DOHH2 (cell line): ENCODE measurements at regions not wholly inside any gene's neighbourhood (a gene's known extent, or its start where the extent isn't known, plus 50 kb on each side); places are given as distances from the start of the nearest gene placed in this dataset.

Experiments used
- H3F3A ChIP-seq: fragments of 200-600 bp; sonication (generic), shearing (Covaris generic); 2 replicates; pipeline ENCODE4 v1.6.0; 2016; ENCODE audit warnings: antibody characterized with exemption, mild to moderate bottlenecking; ENCODE audit not compliant: control insufficient read depth, insufficient read depth
- H3K27ac ChIP-seq: fragments of 200-600 bp; sonication (generic); 2 replicates; pipeline ENCODE4 v1.5.1; 2014; ENCODE audit warnings: low read depth, mild to moderate bottlenecking, low read length, moderate library complexity
- H3K27me3 ChIP-seq: fragments of 200-600 bp; sonication (generic); 2 replicates; pipeline ENCODE4 v1.6.1; 2014; ENCODE audit warnings: mild to moderate bottlenecking, low read length, mixed read lengths; ENCODE audit not compliant: control insufficient read depth
- H3K36me3 ChIP-seq: fragments of 200-600 bp; sonication (generic); 2 replicates; pipeline ENCODE4 v1.6.1; 2014; ENCODE audit warnings: mild to moderate bottlenecking, low read length, moderate library complexity, mixed read lengths; ENCODE audit not compliant: control insufficient read depth
- H3K4me1 ChIP-seq: fragments of 200-600 bp; sonication (generic); 2 replicates; pipeline ENCODE4 v1.6.1; 2014; ENCODE audit warnings: mild to moderate bottlenecking, low read length, mixed read lengths; ENCODE audit not compliant: control insufficient read depth
- H3K4me2 ChIP-seq: fragments of 200-600 bp; sonication (generic); 2 replicates; pipeline ENCODE4 v1.6.0; 2014; ENCODE audit warnings: mild to moderate bottlenecking, low read length, moderate library complexity
- H3K4me3 ChIP-seq: fragments of 200-600 bp; sonication (generic); 2 replicates; pipeline ENCODE4 v1.5.1; 2014; ENCODE audit warnings: mild to moderate bottlenecking, low read length, mixed read lengths
- H3K79me2 ChIP-seq: fragments of 200-600 bp; sonication (generic); 2 replicates; pipeline ENCODE4 v1.6.1; 2014; ENCODE audit warnings: mild to moderate bottlenecking, low read length, mixed read lengths; ENCODE audit not compliant: control insufficient read depth
- H3K9me2 ChIP-seq: fragments of 200-600 bp; sonication (generic); replicated peaks from 2 replicates; pipeline ENCODE4 v1.6.1; 2014; ENCODE audit warnings: mild to moderate bottlenecking, low read length, mixed read lengths; ENCODE audit not compliant: control insufficient read depth
- H3K9me3 ChIP-seq: fragments of 200-600 bp; sonication (generic); 2 replicates; pipeline ENCODE4 v1.6.1; 2014; ENCODE audit warnings: antibody characterized with exemption, low read length, mixed read lengths; ENCODE audit not compliant: control insufficient read depth, insufficient read depth
- H4K20me1 ChIP-seq: fragments of 200-600 bp; sonication (generic); 2 replicates; pipeline ENCODE4 v1.6.0; 2014; ENCODE audit warnings: low read depth, mild to moderate bottlenecking, antibody characterized with exemption, low read length, moderate library complexity; ENCODE audit not compliant: control insufficient read depth, insufficient read depth
- EZH2phosphoT487 ChIP-seq: fragments of 200-600 bp; sonication (generic); IDR thresholded peaks from 2 replicates; pipeline ENCODE4 v1.6.1; 2017; ENCODE audit warnings: borderline replicate concordance, mild to moderate bottlenecking, antibody characterized with exemption, low read length, moderate library complexity, mixed read lengths
- TF ChIP-seq, protein P1 (sequence below): fragments of 200-600 bp; sonication (generic); IDR thresholded peaks from one replicate; pipeline ENCODE4 v1.5.1; 2014; ENCODE audit warnings: antibody characterized with exemption, mild to moderate bottlenecking, low read depth, low read length; ENCODE audit not compliant: poor library complexity, severe bottlenecking

DNA sequence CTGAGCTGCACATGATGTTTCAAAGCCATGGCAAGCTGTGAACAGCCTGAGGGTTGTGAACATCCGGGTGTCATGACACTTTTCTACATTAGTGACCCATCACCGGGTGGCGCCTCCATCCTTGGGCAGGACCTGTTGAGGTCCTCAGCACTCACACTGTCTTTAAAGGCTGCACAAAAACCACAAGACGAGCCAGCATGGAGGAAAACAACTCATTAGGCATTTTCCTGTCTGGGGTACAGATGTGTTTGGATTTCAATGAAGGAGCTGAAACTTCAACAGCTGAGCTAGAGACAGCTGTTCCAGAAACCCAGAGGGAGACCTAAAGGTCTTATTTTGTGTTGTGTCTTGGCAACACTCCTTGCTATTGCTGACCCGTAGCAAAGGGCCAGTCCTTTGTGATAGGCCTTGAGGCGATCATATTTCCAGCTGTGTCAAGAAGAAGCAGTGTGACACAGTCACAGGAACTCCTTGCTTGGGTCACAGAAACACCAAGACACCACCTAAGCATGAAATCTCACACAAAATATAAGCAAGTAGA is 151.8 kb upstream of the VLDLR start:
- H3K9me2 ChIP-seq, result no peaks in the 10 kb centered on the region
- H3F3A ChIP-seq, result no peaks in the 10 kb centered on the region
- H3K9me3 ChIP-seq, result no peaks in the 10 kb centered on the region
- H3K4me1 ChIP-seq, result peaks cover 35% of the 10 kb centered on the region
- H3K36me3 ChIP-seq, result no peaks in the 10 kb centered on the region
- peak overlapping the region; percentile 6; the same call in 1 of the 2 replicates for H3K4me2 ChIP-seq
- H3K27ac ChIP-seq, result no peak overlapping the region
- no peaks in the 10 kb centered on the region for H4K20me1 ChIP-seq
- no peaks in the 10 kb centered on the region for H3K27me3 ChIP-seq
- no peaks in the 10 kb centered on the region for H3K79me2 ChIP-seq
- TF ChIP-seq, protein P1, sequence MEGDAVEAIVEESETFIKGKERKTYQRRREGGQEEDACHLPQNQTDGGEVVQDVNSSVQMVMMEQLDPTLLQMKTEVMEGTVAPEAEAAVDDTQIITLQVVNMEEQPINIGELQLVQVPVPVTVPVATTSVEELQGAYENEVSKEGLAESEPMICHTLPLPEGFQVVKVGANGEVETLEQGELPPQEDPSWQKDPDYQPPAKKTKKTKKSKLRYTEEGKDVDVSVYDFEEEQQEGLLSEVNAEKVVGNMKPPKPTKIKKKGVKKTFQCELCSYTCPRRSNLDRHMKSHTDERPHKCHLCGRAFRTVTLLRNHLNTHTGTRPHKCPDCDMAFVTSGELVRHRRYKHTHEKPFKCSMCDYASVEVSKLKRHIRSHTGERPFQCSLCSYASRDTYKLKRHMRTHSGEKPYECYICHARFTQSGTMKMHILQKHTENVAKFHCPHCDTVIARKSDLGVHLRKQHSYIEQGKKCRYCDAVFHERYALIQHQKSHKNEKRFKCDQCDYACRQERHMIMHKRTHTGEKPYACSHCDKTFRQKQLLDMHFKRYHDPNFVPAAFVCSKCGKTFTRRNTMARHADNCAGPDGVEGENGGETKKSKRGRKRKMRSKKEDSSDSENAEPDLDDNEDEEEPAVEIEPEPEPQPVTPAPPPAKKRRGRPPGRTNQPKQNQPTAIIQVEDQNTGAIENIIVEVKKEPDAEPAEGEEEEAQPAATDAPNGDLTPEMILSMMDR, result peak; percentile 17
- TF ChIP-seq EZH2phosphoT487, result no peak
- no peak overlapping the region for H3K4me3 ChIP-seq

DNA sequence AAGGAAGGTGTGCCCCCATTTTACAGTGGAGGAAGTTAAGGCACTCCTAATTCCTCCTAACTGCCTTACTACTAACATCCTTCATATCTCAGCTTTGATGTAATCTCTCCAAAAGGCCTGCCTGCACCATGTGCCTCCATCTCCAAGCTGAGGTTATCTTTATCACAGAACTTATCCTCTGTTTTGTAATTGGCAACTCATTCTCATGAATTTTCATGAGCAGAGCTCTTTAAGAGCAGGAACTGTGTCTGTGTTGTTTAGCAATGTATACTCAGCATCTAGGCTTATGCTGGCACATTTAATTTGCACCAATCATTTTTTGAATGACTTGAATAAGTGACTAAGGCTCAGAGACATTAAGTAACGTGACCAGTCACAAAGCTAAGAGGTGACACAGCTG is 147.9 kb upstream of the VLDLR start:
- Histone ChIP-seq H3K27ac (no peak overlapping the region), H3K27me3 (no peaks in the 10 kb centered on the region), H4K20me1 (no peaks in the 10 kb centered on the region), H3K9me2 (no peaks in the 10 kb centered on the region), H3K4me1 (peaks cover 41% of the 10 kb centered on the region), H3K79me2 (no peaks in the 10 kb centered on the region), H3K9me3 (no peaks in the 10 kb centered on the region), H3K4me3 (no peak overlapping the region), H3K4me2 (no peak overlapping the region), H3F3A (no peaks in the 10 kb centered on the region), H3K36me3 (no peaks in the 10 kb centered on the region)
- TF ChIP-seq EZH2phosphoT487, result no peak
- TF ChIP-seq, protein P1, result no peak

DNA sequence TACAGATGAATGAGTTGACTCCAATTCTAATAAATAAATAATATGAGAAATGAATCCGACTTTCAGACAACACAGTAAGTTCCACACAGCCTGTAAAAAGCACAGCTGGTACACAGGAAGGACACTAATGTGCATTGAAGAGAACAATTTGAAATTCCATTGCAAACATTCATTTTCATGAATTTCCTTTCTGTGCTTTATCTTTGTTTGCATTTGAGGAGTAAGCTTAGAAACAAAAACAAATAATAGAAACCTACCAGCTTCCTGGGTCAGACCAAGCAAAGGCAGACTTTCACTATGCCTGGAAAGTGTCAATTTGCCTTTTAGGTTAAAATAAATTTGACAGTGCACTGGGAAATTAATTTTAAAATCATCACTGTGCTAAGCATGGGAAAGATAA is 143.8 kb upstream of the VLDLR start:
- no peaks in the 10 kb centered on the region for H4K20me1 ChIP-seq
- no peaks in the 10 kb centered on the region for H3F3A ChIP-seq
- no peaks in the 10 kb centered on the region for H3K9me3 ChIP-seq
- no peaks in the 10 kb centered on the region for H3K36me3 ChIP-seq
- no peaks in the 10 kb centered on the region for H3K27me3 ChIP-seq
- H3K4me2 ChIP-seq, result no peak overlapping the region
- H3K4me1 ChIP-seq, result peaks cover 27% of the 10 kb centered on the region
- H3K9me2 ChIP-seq, result no peaks in the 10 kb centered on the region
- H3K4me3 ChIP-seq, result no peak overlapping the region
- TF ChIP-seq, protein P1, result no peak
- no peak for TF ChIP-seq EZH2phosphoT487
- no peaks in the 10 kb centered on the region for H3K79me2 ChIP-seq
- no peak overlapping the region for H3K27ac ChIP-seq

DNA sequence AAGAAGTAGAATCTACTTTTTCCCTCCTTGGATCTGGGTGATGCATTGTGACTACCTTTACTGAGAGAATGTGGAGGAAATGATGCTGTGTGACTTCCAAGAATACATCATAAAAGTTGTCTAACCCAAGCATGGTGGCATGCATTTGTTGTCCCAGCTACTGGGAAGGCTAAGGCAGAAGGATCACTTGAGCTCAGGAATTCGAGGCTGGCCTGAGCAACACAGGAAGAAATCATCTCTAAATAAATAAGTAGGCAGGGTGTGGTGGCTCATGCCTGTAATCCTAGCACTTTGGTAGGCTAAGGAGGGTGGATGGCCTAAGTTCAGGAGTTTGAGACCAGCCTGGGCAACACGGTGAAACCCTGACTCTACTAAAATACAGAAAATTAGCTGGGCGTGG is 143.2 kb upstream of the VLDLR start:
- TF ChIP-seq, protein P1, result no peak
- no peak for TF ChIP-seq EZH2phosphoT487
- peaks cover 26% of the 10 kb centered on the region for H3K4me1 ChIP-seq
- no peak overlapping the region for H3K4me3 ChIP-seq
- no peaks in the 10 kb centered on the region for H4K20me1 ChIP-seq
- no peaks in the 10 kb centered on the region for H3K9me3 ChIP-seq
- no peaks in the 10 kb centered on the region for H3K36me3 ChIP-seq
- no peak overlapping the region for H3K4me2 ChIP-seq
- no peaks in the 10 kb centered on the region for H3K27me3 ChIP-seq
- H3K79me2 ChIP-seq, result no peaks in the 10 kb centered on the region
- no peaks in the 10 kb centered on the region for H3K9me2 ChIP-seq
- no peak overlapping the region for H3K27ac ChIP-seq
- no peaks in the 10 kb centered on the region for H3F3A ChIP-seq
